GM21825 (cell line): ENCODE measurements at regions not wholly inside any gene's neighbourhood (a gene's known extent, or its start where the extent isn't known, plus 50 kb on each side); places are given as distances from the start of the nearest gene placed in this dataset.

Source experiments
- ATAC-seq: cut with Tn5 transposase; IDR thresholded peaks from one replicate; pipeline ENCODE4 v1.9.1; 2021; ENCODE audit warnings: mild to moderate bottlenecking, moderate library complexity; ENCODE audit not compliant: unreplicated experiment

DNA sequence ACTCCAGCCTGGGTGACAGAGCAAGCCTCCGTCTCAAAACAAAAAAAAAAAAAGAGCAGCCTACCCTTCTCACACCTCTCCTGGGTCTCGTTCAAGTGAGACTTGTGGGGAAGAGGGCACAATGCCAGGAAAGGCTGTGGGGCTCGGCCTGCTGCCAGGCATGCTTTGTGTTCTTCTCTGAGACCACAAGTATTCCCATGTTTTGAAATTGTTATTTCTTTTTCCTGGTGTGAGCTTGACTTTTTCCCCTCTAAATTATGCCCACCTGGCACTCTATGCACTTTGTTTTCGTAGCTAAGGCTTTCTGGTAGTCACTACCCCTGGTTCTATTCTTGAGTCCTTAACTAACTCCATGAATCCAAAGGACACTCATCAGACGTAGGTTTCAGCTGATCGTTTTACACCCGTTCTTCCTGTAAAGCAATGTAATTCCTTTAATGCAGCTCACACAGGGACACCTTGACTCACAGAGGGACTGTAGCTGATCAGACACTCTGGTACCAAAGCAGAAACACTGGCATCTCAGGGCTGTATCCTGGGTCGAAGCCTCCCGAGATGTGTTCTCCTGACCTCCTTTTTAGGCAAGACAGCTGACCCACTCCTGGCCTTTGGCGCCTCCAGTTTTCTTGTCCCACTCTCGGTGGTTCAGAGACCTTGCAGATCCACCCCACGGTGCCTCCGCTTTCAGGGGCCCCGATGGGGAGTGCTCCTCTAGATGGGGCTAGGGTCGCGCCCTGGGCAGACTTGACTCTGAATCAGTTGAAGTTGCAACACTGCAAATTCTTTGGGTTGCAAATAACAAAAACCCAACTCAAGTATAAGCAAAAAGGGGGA is 193.3 kb upstream of the AGAP1 start:
- no peak for ATAC-seq

DNA sequence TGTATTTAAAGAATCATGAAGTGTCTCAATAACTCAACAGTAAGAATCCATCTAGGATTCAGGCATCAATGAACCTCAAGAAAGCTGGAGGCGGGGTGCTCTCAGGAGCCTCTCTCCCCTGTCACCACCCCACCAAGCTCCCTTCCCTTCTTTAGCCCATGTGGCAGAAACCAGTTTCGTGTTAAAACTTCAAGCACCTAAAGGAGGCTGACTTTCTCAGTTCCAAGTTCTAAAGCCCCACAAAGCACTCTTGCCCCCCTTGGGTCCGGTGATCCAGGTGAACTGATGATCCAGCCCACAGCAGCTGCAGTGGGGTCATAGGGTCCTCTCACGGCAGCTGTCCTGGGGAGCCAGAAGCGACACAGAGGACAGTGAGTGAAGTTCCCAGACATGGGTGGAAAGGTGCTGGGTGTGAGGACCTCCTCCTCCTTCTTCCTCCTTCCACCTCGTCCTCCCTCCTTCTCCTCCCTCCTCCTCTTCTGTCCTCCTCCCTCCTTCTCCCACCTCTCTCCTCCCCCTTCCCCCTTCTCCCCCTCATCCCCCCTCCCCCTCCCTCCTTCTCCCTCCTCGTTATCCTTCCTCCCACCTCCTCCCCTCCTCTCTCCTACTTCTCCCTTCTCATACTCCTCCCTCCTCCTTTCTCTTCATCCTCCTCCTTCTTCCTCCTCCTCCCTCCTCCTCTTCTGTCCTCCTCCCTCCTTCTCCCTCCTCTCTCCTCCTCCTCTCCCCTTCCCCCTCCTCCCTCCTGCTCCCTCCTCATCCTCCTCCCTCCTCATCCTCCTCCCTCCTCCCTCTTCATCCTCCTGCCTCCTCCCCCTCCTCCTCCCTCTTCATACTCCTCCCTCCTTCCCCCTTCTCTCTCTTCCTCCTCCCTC is 192.4 kb upstream of the AGAP1 start:
- ATAC-seq, result no peak

DNA sequence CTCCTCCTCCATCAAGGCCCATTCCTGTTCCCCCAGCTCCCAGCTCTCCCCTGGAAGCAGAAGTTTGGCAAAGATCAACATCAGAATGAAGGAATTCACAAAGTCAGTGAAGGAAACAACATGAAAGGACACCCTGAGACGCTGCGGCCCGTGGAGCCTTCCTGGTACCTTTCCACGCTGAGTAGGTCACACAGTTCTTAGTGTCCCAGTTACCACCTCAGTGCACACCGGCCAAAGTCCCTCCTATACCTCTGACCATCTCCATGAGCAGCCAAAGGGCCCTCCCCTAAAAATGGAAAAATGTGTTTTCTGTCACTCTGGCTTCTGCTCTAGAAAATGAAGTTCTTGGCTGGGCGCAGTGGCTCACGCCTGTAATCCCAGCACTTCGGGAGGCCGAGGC is 191.6 kb upstream of the AGAP1 start:
- no peak for ATAC-seq

DNA sequence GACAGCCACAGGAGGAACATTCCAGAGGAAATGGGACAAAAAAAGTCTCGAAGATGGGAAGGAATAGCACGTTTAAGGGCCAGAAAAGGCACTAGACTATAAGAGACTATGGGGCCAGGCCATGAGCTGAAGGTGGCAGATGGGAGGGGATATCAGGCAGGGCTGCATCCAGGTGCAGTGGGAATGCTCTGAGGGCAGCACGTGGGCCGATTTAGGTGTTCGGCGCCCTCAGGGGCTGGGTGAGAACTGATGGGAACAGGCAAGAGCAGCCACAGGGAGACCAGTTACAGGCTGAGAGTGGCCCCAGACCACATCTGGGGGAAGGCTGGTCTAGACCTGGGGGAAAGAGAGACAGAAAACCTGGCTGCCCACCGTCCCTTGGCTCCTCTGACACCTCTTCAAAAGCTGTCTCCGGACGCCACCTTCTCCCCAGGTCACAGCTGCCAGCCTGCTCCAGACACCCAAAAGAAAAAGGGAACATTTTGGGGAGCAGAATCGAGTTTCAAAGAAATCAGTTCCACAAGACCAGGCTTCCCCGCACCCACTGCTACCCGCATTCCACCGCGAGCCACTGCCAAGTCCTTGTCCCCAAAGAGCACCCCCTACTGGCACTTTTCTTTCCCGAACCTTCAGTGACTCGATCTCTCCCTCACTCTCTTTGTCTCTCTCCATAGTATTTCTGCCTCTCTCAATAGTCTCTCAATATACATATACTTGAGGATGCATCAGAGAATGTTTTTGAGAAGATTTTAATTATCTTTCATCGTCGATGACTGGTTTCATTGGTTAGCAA is 190.1 kb upstream of the AGAP1 start:
- no peak for ATAC-seq

DNA sequence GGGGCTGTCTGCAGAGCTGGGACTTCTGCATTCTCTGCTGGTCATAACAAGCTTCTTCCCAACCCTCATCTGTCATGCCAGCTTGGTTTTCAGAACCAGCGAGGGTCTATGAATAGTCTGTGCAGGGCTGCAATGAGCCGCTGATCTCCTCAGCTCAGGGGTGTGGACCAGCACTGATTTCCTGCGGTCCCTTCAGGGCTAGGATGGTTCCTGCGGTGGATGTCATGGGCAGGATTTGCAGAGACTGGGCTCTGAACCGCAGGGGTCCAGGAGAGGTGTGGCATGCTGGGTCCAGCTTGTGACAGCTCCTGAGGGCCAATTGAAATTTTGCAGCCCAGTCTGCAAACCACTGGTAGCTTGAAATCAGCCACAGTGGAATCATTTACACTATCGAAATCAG is 188.2 kb upstream of the AGAP1 start:
- no peak for ATAC-seq

DNA sequence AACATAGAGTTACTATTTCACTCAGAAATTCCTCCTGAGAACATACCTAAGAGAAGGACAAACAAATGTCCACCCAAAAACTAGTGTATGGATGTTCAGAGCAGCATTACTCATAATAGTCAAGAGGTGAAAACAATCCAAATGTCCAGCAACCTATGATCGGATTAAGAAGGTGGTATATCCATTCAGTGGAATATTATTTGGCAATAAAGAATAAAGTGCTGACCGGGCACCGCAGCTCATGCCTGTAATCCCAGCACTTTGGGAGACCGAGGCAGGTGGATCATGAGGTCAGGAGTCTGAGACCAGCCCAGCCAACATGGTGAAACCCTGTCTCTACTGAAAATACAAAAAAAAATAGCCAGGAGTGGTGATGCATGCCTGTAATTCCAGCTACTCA is 182.8 kb upstream of the AGAP1 start:
- no peak for ATAC-seq

DNA sequence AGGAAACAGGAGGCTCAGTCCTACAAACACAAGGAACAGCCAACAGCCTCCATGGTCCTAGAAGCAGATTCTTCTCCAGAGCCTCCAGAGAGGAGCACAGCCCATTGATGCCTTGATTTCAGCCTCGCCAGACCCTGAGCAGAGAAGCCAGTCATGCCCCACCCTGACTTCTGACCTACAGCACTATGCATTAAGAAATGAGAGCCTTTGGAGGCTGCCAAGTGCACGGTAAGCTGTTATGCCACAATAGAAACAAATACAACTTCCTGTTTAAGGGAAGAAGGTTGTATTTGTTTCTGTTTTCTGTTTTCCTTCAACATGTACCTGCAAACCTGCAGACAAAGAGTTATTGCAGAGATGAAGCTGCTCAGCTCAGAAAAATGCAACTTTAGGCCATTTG is 181.3 kb upstream of the AGAP1 start:
- ATAC-seq, result no peak

DNA sequence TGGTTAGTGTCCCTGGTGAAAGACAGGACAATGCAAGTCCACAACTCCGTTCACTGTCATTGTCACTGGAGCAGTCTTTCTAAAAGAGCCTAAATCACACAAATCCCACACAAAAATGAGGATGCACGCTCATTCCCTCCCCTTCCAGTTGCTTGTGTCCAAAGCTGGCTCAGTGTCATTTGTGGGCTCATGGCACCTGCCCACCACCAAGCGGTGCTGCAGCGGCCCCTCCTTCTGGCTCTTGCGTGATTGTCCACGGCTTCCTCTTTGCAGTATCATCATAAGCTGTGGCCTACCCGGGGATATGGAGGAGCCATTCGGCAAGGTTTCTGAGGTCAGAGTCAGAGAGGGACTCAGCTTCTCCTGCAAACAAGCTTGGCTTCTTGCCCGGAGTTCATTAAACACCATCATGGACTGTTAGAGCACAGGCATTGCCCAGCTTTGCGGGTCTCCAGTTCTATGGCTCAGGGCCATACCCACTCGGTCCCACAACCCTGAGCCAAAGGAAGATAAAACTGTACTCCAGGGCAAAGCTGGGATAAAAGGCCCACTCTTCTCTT is 179.4 kb upstream of the AGAP1 start:
- ATAC-seq, result no peak

DNA sequence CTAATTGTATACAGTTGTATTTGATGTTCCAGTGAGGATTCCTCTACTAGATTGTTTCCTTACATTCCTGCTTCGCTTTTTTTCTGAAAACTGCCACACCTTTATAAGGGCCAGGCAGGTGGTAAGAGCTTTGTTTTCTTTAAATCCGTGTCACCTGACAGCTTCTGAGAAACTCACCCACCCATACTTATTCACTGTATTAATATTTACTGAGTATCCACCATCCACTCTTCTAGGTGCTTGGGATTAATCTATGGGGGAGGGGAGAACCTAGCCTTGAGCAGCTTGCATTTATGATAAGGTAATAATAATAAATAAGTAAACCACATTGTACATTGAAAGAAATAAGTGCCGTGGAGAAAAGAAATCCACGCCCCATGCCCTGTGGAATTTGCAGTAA is 174.7 kb upstream of the AGAP1 start:
- ATAC-seq, result no peak

DNA sequence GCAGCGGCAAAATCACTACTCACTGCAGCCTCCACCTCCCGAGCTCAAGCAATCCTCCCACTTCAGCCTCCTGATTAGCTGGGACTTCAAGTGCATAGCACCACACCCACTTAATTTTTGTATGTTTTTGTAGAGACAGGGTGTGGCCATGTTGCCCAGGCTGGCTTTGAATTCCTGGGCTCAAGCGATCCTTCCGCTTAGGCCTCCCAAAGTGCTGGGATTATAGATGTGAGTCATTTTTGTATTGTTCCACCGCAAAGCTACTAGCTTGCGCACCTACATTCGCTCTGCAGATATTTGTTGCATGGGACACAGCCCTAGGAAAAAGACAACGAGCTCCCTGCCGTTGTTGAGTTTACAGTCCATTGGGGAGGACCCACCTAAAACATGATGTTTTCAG is 173.5 kb upstream of the AGAP1 start:
- ATAC-seq, result no peak

DNA sequence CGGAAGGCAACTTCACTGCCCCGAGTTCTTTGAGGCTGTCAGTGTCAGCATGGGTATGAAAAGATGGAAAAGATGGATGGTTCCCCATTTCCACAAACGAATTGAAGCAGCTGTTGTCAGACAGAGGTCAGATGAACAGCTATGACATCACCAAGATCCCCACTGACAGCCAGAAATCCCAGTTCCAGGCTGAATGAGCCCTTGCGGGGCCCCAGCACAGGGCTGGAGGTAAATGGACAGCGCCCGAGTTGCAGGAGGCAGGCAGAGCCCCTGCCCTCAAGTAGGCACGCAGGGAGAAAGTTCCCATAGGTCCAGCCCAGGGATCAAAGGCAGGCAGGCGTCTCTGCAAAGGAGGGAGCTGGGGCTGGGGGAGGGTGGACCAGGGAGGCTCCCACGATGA is 169.5 kb upstream of the AGAP1 start:
- no peak for ATAC-seq

DNA sequence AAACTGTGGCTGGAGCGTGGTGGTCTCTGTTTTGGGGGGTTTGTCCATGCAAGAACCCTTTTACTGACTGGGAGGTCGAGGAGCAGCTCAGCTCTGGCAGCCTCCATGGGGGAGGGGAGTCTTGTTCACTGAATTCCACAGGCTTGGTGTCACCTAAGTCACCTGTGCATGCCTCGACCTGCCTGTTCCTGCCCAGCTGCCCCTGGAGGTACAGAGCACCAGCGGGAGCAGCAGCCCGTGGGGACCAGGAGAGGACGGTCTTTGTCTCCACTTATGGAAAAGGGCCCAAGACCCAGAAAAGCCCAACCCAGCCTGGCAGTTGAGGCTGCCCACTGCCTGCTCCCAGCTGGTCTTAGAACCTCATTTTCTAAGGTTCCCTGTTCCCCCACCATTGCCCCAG is 168.7 kb upstream of the AGAP1 start:
- ATAC-seq, result no peak

DNA sequence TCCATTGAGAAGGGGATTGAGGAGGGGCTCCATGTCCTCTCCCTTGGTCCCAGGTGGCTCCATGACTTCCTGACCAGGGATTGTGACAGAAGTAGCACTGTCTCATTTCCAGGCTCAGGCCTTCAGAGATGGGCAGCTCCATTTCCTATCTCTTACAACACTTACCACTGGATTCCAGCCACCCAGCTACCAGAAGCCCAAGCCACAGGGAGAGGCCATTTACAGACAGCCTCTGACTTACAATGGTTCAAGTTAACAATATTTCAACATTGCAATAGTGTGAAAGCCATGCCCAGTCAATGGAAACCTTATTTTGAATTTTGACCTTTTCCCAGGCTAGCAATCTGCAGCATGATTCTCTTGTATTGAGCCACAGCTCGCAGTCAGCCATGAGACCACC is 164.9 kb upstream of the AGAP1 start:
- no peak for ATAC-seq

DNA sequence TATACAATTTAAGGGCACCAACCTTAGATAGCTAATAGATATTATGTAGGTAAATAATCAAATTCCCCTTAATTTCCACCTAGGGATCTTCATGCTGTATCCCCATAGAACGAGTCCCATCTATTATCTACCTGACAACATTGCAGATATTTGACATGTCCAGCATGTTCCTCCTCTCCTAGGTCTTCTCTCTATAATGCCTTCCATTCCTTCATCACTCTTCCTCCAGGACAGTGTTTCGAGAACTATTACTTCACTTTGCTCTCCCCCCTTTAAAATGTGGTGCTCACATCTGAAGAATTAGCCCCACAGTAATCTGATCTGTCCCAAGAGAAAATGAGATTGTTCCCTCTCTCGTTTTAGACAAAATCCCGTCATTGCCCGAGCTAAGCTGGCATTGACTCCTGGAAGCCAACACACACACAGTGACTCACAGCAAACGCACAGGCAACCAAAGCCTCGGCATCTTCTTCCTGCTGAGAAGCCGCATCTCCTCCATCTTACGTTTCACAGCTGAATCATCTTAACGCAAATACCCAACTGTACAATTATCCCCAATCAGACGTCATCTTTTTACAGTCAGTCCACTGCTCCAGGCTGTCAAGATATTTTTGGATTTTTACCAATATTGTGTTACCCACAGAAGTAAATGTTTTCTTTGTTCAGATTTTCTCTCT is 162.9 kb upstream of the AGAP1 start:
- no peak for ATAC-seq

DNA sequence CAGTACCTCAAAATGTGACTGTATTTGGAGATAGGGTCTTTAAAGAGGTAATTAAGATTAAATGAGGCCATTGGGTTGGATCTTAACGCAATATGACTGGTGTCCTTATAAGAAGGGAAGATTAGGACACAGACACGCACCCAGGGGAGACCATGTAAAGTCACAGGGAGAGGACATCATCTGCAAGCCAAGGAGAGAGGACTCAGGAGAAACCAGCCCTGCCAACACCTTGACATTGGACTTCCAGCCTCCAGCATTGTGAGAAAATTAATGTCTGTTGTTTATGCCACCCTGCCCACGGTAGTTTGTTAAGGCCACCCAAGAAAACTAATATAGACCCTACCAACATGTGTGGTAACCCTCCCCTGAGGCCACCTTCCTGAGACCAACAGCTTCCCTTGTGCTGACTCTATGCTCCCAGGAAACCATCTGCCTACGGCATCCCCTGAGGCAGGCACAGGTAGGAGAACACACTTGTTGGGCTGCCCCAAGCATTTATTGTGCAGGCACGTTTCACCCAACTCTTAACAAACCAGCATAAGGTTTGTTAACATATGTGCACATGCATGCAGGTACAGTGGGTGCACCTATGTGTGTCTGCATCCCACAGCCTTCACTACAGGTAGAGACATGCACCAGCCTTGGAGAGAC is 161.5 kb upstream of the AGAP1 start:
- no peak for ATAC-seq

DNA sequence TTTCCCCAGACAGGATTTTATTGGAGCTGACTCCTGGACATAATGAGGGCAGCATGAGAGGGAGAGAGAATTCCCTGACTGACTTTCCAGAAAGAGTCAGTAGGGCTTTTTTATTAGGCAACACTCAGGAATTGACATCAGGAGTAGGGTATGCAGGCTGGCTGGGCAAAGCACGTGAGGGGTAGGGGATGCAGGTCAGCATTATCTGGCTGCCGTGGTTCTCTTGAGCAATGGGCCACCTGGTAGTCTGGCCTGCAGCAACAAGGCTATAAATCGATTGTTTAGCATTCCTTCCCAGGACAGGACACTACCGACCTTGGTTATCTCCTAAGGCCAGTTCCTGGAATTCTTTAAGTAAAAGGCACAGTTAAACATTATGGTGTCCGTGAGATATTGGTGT is 160.8 kb upstream of the AGAP1 start:
- no peak for ATAC-seq

DNA sequence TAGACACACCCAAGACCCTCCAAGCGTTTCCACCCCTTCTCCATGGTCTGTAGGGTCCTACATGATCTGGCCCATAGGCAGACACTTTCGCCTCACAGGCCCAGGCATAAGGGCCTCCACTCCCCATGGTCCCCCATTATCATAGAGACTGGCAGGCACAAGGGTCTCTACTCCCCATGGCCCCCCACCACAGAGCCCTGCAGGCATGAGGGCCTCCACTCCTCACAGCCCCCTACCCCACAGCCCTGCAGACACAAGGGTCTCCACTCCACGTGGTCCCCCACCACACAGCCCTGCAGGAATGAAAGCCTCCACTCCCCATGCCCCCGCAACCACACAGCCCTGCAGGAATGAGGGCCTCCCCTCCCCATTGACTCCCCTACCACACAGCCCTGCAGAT is 159.7 kb upstream of the AGAP1 start:
- no peak for ATAC-seq

DNA sequence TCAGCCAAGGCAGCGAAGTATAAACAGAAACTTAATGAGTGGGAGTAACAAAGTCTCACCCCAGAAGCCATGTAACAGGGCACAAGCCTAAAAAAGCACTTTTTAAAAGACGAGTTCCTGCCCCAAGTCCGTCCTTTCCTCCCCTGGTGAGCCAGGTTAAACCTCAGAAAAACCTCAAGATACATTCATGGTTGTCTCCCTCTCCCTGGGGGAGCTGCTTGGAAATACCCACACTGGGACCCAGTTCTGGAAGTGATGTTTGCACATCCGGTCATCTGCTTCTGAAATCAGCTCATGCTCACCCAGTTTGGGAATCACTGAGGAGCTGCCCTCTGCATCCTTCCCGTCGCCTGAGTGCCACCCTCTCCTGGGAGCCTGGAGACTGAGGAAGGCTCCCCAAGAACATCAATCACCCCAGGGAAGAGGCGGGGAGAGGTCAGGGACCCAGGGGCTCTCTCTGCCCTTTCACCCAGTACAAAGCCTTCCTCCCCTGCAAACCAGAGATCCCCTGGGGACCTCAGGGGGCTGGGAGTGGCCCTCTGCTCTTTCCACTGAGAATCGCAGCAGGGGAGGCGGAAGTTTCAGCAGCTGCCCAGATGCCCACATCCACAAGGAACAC is 150.6 kb upstream of the AGAP1 start:
- no peak for ATAC-seq

DNA sequence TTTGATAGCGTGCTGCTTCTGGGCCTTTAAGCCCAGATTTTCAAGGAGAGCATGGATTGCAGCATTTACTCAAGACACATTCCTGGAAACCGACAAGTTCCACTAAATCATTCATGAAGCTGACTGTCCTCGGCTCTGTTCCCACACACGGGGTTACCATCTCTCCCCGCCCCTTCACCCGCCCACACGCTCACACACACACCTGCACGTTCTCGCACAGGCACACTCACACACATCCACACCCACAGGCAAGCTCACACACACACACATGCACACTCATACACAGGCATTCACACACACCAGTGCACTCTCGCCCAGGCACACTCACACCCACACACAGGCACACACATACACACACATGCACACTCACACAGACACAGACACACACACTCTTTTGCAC is 150.0 kb upstream of the AGAP1 start:
- no peak for ATAC-seq

DNA sequence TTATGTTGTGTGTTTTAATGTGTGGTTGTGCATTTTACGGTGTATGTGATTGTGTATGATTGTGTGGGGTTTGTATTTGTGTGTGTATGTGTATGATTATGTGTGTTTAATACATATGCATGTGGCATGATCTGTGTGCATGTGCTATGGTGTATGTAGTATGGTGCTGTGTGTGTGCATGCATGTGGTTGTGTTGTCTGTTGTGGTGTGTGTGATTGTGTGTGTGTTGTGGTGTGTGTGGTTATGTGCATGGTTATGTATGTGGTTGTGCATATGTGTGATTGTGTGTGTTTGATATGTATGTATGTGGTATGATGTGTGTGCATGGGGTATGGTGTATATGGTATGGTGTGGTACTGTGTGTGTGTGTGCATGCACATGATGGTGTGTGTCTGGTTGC is 148.1 kb upstream of the AGAP1 start:
- ATAC-seq, result no peak
